GM13977 (cell line): ENCODE measurements at regions not wholly inside any gene's neighbourhood (a gene's known extent, or its start where the extent isn't known, plus 50 kb on each side); places are given as distances from the start of the nearest gene placed in this dataset.

ENCODE experiments used
- DNase-seq: peaks from one replicate; pipeline ENCODE4 v3.0.0; 2012; ENCODE audit warnings: low spot score
- CTCF ChIP-seq: IDR thresholded peaks from 2 replicates; pipeline ENCODE4 v1.5.1; 2012; ENCODE audit warnings: mild to moderate bottlenecking, control low read depth; ENCODE audit not compliant: insufficient read depth; ENCODE audit errors: extremely low read depth, missing control alignments
- in situ Hi-C: fragments of 300-500 bp; cut with MboI; formaldehyde crosslinking; loops from one replicate; pipeline ENCODE4 v1.12.0; 2022; ENCODE audit warnings: low sequenced_read_pairs, low pct_unique_long_range_greater_than_20kb, mixed read lengths, inconsistent platforms; ENCODE audit not compliant: unreplicated experiment

- TF ChIP-seq CTCF: no peak
- in situ Hi-C loops: no loop called here
- no peak for DNase-seq
These were observed 566.4 kb downstream of the ZEB2 start for GRCh38 chr2:143953451-143954030.

DNA sequence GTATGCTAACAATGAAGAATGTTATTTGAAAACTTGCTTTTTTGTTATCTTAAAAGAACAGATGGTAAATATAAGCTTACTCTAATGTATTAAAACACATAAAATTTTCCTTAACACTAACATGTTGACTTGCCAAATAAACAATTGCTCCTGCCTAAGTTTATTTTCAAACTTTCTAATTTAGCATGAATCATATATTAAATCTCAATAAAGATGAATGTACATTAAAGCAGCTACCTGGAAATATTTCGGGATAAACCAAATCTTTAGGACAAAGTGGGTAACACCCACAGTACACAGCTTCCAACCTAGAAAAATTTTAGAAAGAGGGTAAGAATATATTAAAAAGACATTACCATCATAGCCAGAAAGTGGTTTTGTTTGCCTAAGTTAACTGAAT lies 567.4 kb downstream of the ZEB2 start:
- in situ Hi-C loops: no loop called here
- DNase-seq: no peak
- no peak for TF ChIP-seq CTCF

DNA sequence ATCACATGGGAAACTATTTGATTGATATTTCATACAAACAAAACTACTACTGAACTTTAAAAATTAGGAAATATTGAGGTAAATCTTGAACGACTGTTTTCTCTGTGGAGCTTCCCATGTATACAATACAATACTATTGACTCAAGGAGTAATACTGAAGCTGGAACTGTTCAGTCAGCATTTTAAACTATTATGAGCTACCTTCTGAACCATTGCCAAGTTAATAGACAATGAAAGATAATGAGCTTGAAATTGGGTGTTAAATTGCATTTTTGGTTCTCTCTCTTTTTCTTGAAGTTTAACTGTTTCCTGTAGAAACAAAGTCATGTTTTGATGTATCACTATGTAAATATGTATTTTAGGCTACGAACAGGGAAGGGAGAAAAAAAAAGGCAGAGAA lies 569.2 kb downstream of the ZEB2 start:
- TF ChIP-seq CTCF: no peak
- no peak for DNase-seq
- in situ Hi-C loops: no loop called here

DNA sequence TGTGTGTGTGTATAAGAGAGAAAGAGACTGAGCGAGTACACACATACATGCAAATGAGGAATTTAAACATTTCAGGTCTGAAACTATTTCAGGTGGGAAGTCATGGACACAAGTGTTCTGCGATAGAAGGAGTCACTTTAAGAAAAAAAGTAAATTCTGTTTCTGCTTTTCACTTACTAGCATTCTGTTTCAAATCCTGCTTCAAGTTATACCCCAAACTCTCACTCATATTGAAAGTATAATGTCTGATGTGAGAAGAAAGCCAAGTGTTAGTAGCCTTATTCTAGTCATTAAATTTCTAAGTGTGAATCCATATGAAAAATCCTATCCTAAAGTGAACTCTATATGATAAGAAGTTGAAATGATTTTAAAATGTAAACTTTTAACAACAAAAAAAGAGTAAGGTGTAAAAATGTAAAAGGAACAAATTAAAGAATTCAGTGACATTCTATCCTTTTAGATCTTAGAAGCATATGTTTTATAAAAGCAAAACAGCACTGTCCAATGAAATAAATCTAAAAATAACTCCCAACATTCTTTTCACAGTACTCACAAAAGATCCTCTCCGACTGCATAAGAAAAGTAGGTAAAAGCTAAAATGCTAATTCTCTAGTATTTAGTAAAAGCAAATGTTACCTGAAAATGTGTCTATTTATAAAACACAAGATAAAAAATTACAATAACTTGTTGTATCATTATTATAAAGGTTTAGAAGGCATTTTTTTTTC lies 570.6 kb downstream of the ZEB2 start:
- in situ Hi-C loops: no loop called here
- TF ChIP-seq CTCF: no peak
- DNase-seq: no peak

GRCh38 chr2:143948710-143949109 lies 571.2 kb downstream of the ZEB2 start:
- in situ Hi-C loops: no loop called here
- DNase-seq: no peak

More at GRCh38 chr2:143948710-143949109, 571.2 kb downstream of the ZEB2 start:
- no peak for TF ChIP-seq CTCF
